Adrenal gland (tissue), 5 donors: ENCODE measurements at regions not wholly inside any gene's neighbourhood (a gene's known extent, or its start where the extent isn't known, plus 50 kb on each side); places are given as distances from the start of the nearest gene placed in this dataset.

ENCODE experiments used
- CTCF ChIP-seq, 6 experiments: fragments of 450-650 bp in 4 of 6; fragments of 200-600 bp in 2 of 6; sonication (generic) in 1 of 6; IDR thresholded peaks; 1 replicate in 5 of 6; 2 replicates in 1 of 6; pipeline versions ENCODE4 v1.5.1 to v1.8.0; 2016 to 2021; ENCODE audit warnings: antibody characterized with exemption in 6 of 6, mild to moderate bottlenecking in 2 of 6, moderate library complexity in 1 of 6
- POLR2A ChIP-seq, 2 donors: fragments of 450-650 bp; IDR thresholded peaks; one replicate each; pipeline ENCODE4 v1.6.1; 2017; ENCODE audit warnings: antibody characterized with exemption in 2 of 2, mild to moderate bottlenecking in 2 of 2, moderate library complexity in 1 of 2
- donor health status: DM: no; HTN: no; CAD: no.

- TF ChIP-seq POLR2A (IDR thresholded peaks at IDR 0.05) (no peak), CTCF (IDR thresholded peaks at IDR 0.05) (no peak)
Measured at GRCh38 chr5:74275171-74275992, 365.1 kb downstream of the ENC1 start.
